Activated T-cell treated with anti-CD3 and anti-CD28 coated beads, Interleukin-2, amount 50 U/mL, for 4 hours (primary cell): ENCODE measurements at regions not wholly inside any gene's neighbourhood (a gene's known extent, or its start where the extent isn't known, plus 50 kb on each side); places are given as distances from the start of the nearest gene placed in this dataset.

Experiments
- ATAC-seq, 2 donors: fragments of 200-7000 bp; cut with Tn5 transposase; one replicate each; pipeline ENCODE4 v1.10.0; 2021
- DNase-seq: peaks from one replicate; pipeline ENCODE4 v3.0.0-alpha.2; 2020
- H3K27me3 Mint-ChIP-seq: one replicate; pipeline ENCODE4 v1.8.0; 2021; ENCODE audit warnings: low read depth, mixed read lengths
- H3K36me3 Mint-ChIP-seq: one replicate; pipeline ENCODE4 v1.8.0; 2022; ENCODE audit warnings: mixed read lengths; ENCODE audit not compliant: insufficient read depth
- H3K4me1 Mint-ChIP-seq: one replicate; pipeline ENCODE4 v1.8.0; 2021; ENCODE audit warnings: low read depth, mixed read lengths
- H3K4me3 Mint-ChIP-seq: one replicate; pipeline ENCODE4 v1.8.0; 2021; ENCODE audit warnings: mild to moderate bottlenecking, moderate library complexity, mixed read lengths
- H3K9me3 Mint-ChIP-seq: one replicate; pipeline ENCODE4 v1.8.0; 2021; ENCODE audit warnings: mixed read lengths

GRCh38 chr3:13176445-13176844, 103.2 kb upstream of the IQSEC1 start:
- Mint-ChIP-seq H3K4me1 (no peaks in the 10 kb centered on the region), H3K4me3 (no peak overlapping the region), H3K9me3 (peaks cover 15% of the 10 kb centered on the region), H3K36me3 (no peaks in the 10 kb centered on the region), H3K27me3 (no peaks in the 10 kb centered on the region)
- DNase-seq, result no peak
- ATAC-seq, result no peak

GRCh38 chr3:13174803-13175135, 101.5 kb upstream of the IQSEC1 start:
- Mint-ChIP-seq H3K36me3 (no peaks in the 10 kb centered on the region), H3K9me3 (peaks cover 15% of the 10 kb centered on the region), H3K4me3 (no peak overlapping the region), H3K27me3 (no peaks in the 10 kb centered on the region), H3K4me1 (no peaks in the 10 kb centered on the region)
- ATAC-seq (no peak), DNase-seq (no peak)

GRCh38 chr3:13174011-13174802, 101.0 kb upstream of the IQSEC1 start:
- no peaks in the 10 kb centered on the region for H3K27me3 Mint-ChIP-seq
- H3K4me1 Mint-ChIP-seq, result no peaks in the 10 kb centered on the region
- H3K9me3 Mint-ChIP-seq, result peaks cover 14% of the 10 kb centered on the region
- ATAC-seq (no peak), DNase-seq (no peak)
- no peaks in the 10 kb centered on the region for H3K36me3 Mint-ChIP-seq
- H3K4me3 Mint-ChIP-seq, result no peak overlapping the region

GRCh38 chr3:13173186-13173585, 100.0 kb upstream of the IQSEC1 start:
- Mint-ChIP-seq H3K36me3 (no peaks in the 10 kb centered on the region), H3K4me1 (no peaks in the 10 kb centered on the region), H3K4me3 (no peak overlapping the region), H3K9me3 (peaks cover 3% of the 10 kb centered on the region), H3K27me3 (no peaks in the 10 kb centered on the region)
- DNase-seq (no peak), ATAC-seq (no peak)

GRCh38 chr3:13172644-13173013, 99.4 kb upstream of the IQSEC1 start:
- H3K4me1 Mint-ChIP-seq, result no peaks in the 10 kb centered on the region
- no peaks in the 10 kb centered on the region for H3K27me3 Mint-ChIP-seq
- H3K4me3 Mint-ChIP-seq, result no peak overlapping the region
- no peaks in the 10 kb centered on the region for H3K36me3 Mint-ChIP-seq
- ATAC-seq (no peak), DNase-seq (no peak)
- H3K9me3 Mint-ChIP-seq, result no peaks in the 10 kb centered on the region

GRCh38 chr3:13171704-13172643, 98.7 kb upstream of the IQSEC1 start:
- Mint-ChIP-seq H3K27me3 (peaks cover under 1% of the 10 kb centered on the region), H3K4me3 (no peak overlapping the region), H3K9me3 (no peaks in the 10 kb centered on the region), H3K36me3 (no peaks in the 10 kb centered on the region), H3K4me1 (no peaks in the 10 kb centered on the region)
- no peak for ATAC-seq
- DNase-seq, result no peak

- Mint-ChIP-seq H3K4me1 (no peaks in the 10 kb centered on the region), H3K4me3 (no peak overlapping the region), H3K27me3 (peaks cover 2% of the 10 kb centered on the region), H3K9me3 (no peaks in the 10 kb centered on the region), H3K36me3 (no peaks in the 10 kb centered on the region)
- ATAC-seq, result no peak
- no peak for DNase-seq
These were observed 97.1 kb upstream of the IQSEC1 start for GRCh38 chr3:13170317-13170716.

GRCh38 chr3:13168391-13168790, 95.2 kb upstream of the IQSEC1 start:
- Mint-ChIP-seq H3K4me1 (no peaks in the 10 kb centered on the region), H3K36me3 (no peaks in the 10 kb centered on the region), H3K27me3 (peaks cover 2% of the 10 kb centered on the region), H3K9me3 (no peaks in the 10 kb centered on the region), H3K4me3 (no peak overlapping the region)
- no peak for ATAC-seq
- no peak for DNase-seq

- H3K4me1 Mint-ChIP-seq, result no peaks in the 10 kb centered on the region
- no peak overlapping the region for H3K4me3 Mint-ChIP-seq
- DNase-seq, result no peak
- H3K36me3 Mint-ChIP-seq, result no peaks in the 10 kb centered on the region
- ATAC-seq, result no peak
- no peaks in the 10 kb centered on the region for H3K9me3 Mint-ChIP-seq
- H3K27me3 Mint-ChIP-seq, result peaks cover 2% of the 10 kb centered on the region
These were observed 94.6 kb upstream of the IQSEC1 start for GRCh38 chr3:13167829-13168228.

GRCh38 chr3:13167064-13167743, 94.0 kb upstream of the IQSEC1 start:
- Mint-ChIP-seq H3K36me3 (no peaks in the 10 kb centered on the region), H3K9me3 (no peaks in the 10 kb centered on the region), H3K27me3 (peaks cover 2% of the 10 kb centered on the region), H3K4me1 (no peaks in the 10 kb centered on the region), H3K4me3 (no peak overlapping the region)
- DNase-seq (no peak), ATAC-seq (no peak)

GRCh38 chr3:13166243-13167063, 93.2 kb upstream of the IQSEC1 start:
- H3K27me3 Mint-ChIP-seq, result peaks cover 2% of the 10 kb centered on the region
- no peak for DNase-seq
- no peaks in the 10 kb centered on the region for H3K4me1 Mint-ChIP-seq
- ATAC-seq, result no peak
- H3K4me3 Mint-ChIP-seq, result no peak overlapping the region
- no peaks in the 10 kb centered on the region for H3K9me3 Mint-ChIP-seq
- H3K36me3 Mint-ChIP-seq, result no peaks in the 10 kb centered on the region

- Mint-ChIP-seq H3K9me3 (no peaks in the 10 kb centered on the region), H3K27me3 (peaks cover 2% of the 10 kb centered on the region), H3K4me3 (no peak overlapping the region), H3K36me3 (no peaks in the 10 kb centered on the region), H3K4me1 (no peaks in the 10 kb centered on the region)
- ATAC-seq (no peak), DNase-seq (no peak)
These were observed 92.3 kb upstream of the IQSEC1 start for GRCh38 chr3:13165576-13165975.

GRCh38 chr3:13164893-13165492, 91.8 kb upstream of the IQSEC1 start:
- DNase-seq (no peak), ATAC-seq (no peak)
- no peaks in the 10 kb centered on the region for H3K4me1 Mint-ChIP-seq
- no peaks in the 10 kb centered on the region for H3K36me3 Mint-ChIP-seq
- no peak overlapping the region for H3K4me3 Mint-ChIP-seq
- H3K9me3 Mint-ChIP-seq, result no peaks in the 10 kb centered on the region
- H3K27me3 Mint-ChIP-seq, result peaks cover 2% of the 10 kb centered on the region
